Renal cortical epithelial cell (primary cell): ENCODE measurements at regions not wholly inside any gene's neighbourhood (a gene's known extent, or its start where the extent isn't known, plus 50 kb on each side); places are given as distances from the start of the nearest gene placed in this dataset.
A peak's percentile ranks its signal among the peaks of the same experiment; 100 is the strongest.
"Not testable (repeated sequence)": the region's sequence is repeated elsewhere in the genome, so short reads cannot be mapped to it uniquely, and the experiment has no call there.

Source experiments
- DNase-seq: peaks from one replicate; pipeline ENCODE4 v3.0.0-alpha.2; 2011; ENCODE audit warnings: low read depth

DNA sequence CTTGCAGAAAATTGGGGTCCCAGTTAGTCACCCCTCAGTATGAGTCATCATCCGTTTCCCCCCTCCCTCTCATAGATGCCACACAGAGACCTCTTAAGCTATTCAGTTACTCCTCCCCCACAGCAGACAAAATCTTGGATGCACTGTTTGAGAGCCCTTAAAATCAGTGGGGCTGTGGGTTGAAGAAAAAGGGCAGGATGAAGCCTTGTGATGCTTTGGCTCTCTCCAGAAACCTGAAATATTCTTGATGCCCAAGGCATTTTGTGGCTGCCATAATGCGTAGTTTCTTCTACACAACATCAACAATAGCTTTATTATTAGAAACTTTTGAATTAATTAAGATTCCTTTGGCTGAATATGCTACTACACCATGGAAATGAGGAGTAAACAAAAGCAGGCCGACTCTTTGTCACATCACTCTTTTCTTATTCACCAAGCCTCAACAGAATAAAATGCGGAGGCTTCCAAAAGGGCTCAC is 133.8 kb downstream of the MRPS30 start:
- peak; percentile 27 for DNase-seq

DNA sequence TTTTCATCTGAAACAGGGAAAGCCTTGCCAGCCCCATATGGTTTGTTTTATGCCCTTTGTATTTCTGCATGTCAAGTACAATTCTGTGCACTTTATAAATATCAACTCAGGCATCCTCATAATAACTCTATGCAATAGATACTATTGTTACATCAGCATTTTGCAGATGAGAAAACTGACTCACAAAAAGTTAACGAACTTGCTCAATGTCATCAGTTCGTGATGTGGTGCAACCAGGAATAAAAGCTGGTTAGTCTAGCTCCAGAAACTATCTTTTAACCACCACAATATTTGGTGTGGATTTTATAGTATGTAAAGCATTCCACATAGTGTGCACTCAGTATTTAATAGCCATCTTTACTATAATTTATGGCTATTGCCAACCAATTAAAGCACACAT is 134.9 kb downstream of the MRPS30 start:
- no peak for DNase-seq

DNA sequence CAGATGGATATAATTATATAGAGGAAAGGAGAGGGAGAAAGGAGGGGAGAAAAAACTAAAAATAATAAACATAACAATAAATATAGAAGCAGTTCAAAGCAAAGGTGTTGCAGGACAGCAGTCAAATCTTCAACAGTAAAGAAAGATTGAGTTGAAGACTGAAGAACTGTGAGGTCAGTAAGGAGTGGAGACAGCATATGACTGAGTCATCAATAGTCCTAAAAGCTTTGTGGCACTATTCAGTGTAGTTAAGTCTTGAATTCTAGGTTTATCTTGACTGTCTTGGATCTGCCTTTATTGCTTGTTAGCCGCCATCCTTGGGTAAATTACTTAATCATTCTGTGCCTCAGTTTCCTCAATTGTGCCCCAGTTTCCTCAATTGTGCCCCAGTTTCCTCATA is 137.0 kb downstream of the MRPS30 start:
- DNase-seq, result peak; percentile 20

DNA sequence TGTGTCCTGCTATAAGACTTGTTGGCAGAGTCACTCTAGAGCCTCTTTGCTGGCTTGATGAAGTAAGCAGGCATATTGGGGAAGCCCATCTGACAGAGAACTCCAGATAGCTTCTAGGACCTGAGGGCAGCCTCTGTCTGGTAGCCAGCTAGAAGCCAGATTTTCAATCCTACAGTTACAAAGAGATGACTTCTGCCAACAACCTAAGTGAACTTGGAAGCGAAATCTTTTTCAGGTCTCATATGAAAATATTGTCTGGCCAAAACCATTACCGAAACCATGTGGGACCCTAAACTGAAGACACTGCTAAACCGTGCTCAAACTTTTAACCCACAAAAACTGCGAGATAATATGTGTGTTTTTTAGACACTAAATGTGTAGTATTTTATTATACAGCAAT is 140.9 kb downstream of the MRPS30 start:
- DNase-seq, result no peak

DNA sequence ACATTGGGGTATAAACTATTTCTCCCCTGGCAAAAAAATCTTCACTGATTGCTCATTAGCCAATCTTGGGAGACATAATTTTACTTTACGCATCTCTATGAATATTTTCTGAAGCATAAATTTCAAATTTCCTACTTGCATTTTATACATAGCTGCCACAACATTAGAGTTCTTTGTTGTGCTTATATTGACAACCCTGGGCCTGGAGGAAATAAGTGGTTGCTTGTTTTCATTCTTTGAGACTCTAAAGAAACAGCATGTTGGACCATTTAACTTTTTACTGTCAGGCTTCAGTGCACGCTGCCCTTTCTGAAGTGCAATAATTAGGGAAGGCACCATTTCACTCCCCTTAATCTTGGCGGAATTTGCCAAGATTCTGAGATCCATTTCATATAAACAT is 142.6 kb downstream of the MRPS30 start:
- DNase-seq, result no peak

DNA sequence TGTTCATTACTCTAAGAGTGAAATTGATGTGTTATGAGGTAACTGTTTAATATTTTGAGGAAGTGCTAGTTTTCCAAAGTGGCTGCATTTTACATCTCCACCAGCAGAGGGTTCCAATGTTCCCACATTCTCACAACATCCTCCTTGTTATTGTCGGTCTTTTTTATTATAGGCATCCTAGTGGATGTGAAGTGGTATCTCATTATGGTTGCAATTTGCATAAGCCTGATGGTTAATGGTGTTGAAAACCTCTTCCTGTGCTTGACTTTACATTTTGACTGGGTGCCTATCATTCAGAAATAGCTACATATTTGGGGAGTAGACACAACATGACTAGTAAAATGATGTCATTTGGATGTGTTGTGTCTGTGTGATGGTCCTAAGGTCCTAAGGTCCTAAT is 143.6 kb downstream of the MRPS30 start:
- peak; percentile 51 for DNase-seq

DNA sequence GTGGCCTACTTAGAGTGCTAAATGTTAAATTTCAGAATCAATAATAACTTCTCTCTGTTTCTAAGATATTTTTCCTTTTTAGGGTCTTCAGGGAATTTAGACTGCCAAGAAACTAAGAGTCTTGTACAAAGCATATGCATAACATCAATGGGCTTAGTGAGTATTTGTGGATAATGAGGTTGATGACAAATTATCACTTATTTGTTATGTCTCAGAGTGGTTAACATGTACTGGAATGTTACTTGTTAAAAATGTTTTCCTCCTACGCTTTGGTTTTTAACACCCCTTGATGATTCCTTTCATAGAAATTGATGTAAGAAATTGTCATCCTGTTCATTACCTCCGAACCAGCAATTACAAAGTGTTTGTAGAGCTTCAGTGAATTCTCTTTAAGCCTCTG is 144.3 kb downstream of the MRPS30 start:
- DNase-seq, result no peak

DNA sequence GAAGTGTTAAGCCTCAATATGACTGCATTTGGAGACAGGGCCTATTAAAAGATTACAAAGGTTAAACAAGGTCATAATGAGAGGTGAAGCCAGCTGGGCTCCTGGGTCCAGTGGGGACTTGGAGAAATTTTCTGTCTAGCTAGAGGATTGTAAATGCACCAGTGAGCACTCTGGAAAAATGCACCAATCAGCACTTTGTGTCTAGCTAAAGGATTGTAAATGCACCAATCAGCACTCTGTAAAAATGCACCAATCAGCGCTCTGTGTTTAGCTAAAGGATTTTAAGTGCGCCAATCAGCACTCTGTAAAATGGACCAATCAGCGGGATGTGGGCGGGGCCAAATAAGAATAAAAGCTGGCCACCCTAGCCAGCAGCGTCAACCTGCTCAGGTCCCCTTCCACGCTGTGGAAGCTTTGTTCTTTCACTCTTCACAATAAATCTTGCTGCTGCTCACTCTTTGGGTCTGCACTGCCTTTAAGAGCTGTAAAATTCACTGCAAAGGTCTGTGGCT is 150.3 kb downstream of the MRPS30 start:
- DNase-seq, result not testable (repeated sequence)

DNA sequence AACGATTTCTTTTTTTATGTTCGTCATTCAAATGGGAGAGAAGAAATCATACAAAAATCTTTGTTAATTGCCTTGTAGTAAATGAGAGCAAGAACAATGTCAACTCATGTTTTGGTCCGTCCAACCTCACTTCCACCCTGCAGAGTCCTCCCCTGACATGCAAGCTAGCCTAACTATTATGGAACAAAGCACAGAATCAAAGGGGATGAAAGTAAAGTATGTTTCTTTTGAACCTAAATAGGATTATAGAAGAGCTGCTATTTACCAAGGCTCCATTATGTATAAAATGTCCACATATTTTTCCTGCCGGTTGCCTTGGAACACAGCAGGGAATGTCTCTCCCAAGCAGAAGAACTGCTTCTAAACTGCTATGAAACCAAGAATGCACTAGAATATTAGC is 161.1 kb downstream of the MRPS30 start:
- no peak for DNase-seq

DNA sequence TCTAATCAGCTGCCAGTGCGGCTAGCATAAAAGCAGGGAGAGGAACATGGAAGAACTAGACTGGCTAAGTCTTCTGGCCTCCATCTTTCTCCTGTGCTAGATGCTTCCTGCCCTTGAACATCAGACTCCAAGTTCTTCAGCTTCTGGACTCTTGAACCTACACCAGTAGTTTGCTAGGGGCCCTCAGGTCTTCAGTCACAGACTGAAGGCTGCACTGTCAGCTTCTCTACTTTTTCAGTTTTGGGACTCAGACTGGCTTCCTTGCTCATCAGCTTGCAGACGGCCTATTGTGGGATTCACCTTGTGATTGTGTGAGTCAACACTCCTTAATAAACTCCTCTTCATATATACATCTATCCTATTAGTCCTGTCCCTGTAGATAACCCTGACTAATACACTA is 162.2 kb downstream of the MRPS30 start:
- not testable (repeated sequence) for DNase-seq

DNA sequence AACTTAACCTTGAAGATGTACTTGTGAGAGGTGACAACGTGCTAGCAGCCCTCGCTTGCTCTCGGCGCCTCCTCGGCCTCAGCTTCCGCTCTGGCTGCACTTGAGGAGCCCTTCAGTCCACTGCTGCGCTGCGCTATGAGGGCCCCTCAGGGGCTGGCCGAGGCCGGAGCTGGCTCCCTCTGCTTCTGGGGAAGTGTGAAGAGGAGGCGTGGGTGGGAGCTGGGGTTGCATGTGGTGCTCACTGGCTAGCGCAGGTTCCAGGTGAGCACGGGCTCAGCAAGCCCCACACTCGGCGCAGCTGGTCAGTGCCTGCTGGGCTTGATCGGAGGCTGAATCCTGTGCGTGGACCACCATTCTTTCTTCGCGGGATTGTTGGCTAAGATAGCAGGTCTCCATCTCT is 166.1 kb downstream of the MRPS30 start:
- DNase-seq, result no peak

DNA sequence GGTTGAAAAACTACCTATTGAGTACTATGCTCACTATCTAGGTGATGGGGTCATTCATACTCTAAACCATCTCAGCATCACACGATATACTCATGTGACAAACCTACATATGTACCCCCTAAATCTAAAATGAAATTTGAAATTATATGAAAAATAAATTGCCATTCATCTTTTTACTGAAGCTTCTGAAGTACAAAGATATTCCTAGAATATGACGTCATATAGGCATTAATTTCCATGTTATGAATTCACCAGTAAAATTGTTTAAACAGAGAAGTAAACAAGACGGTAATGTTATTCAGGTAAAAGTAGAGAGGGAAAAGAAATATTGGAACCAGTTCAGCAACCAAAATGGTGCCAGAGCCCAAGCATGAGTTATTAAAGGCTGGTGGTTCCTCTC is 173.0 kb downstream of the MRPS30 start:
- no peak for DNase-seq

DNA sequence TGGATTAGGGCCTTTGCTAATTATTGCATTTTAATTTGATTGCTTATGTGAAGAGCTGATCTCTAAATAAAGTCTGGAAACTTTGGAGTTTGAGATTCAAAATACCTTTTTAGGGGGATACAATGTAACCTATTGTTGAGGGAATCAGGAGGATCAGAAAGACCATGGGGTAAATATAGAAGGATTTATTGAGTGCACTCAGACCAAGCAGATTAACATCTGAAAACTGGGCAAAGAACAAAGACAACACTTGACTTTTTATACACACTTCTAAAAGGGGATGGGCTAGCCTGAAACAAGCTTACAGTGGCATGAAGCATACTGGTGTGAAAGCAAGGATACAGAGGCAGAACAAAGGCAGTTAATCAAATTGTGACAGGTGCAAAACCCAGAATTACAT is 174.3 kb downstream of the MRPS30 start:
- DNase-seq, result no peak

DNA sequence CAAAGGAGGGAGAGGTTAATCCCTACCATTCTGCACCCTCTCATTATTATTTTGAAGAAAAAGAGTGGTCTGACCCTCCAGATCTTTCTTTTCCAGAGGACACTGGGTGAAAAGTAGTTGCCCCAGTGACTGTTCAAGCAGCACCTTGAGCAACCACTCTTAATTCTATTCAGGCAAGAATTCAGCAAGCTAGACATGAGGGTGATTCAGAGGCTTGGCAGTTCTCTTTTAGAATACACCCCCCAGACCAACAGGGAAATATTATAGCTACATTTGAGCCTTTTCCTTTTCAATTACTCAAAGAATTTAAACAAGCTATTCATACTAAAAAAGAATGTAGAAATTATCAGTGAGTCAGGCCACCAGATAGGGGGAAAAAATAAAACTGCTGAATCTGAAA is 178.3 kb downstream of the MRPS30 start:
- DNase-seq, result peak; percentile 1

DNA sequence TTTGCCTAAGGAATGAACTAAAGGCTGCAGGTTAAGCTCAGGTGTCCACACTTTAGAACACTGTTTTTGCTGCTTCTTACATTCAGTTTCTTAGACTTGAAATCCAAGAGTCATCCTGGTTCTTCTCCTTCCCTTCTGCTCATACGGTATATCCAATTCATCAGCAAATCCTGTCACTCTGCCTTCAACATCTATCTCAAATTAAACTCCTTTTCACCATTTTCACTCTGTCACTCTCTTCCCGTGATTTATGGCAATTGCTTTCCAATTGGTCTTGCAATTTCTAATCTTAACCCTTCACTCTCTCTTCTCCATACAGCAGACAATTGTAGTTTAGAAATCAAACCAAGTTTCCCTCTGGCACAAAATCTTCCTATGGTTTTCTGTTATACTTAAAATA is 182.9 kb downstream of the MRPS30 start:
- no peak for DNase-seq

DNA sequence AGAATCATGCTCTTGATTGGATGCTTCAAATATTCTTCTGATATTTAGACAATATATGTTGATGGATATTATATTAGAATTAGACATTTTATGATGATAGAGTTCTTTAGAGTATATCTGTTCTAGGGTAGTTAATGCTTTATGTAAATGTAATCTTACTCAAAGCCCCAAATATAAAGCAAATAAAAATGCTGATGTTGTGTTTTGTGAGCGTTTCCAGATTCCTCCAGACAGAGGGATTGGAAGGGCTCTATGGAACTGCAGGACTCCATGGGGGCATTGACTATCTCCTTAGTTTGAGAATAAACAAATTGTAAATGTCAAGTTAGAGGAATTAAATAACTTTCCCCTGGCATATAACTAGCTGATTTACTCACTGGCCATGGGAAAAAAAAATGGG is 184.5 kb downstream of the MRPS30 start:
- no peak for DNase-seq

DNA sequence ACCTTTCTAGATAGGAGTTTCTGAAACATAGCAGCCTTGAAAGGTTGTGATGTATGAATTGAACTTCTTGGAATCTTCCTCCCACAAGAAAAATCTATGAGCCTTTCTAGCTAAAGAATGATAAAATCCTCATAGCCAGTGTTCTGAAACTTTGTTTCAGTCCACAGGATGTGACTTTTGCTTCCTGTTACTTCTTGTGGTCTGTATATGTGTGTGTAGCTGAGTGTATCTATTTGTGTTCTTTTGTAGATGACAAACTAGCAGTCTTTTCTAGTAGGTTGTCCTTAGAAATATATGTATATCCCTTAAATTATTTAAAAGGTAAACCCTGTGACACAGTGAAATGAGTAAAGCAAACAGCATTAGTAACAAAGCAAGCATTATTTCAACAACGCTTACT is 188.8 kb downstream of the MRPS30 start:
- DNase-seq, result no peak

DNA sequence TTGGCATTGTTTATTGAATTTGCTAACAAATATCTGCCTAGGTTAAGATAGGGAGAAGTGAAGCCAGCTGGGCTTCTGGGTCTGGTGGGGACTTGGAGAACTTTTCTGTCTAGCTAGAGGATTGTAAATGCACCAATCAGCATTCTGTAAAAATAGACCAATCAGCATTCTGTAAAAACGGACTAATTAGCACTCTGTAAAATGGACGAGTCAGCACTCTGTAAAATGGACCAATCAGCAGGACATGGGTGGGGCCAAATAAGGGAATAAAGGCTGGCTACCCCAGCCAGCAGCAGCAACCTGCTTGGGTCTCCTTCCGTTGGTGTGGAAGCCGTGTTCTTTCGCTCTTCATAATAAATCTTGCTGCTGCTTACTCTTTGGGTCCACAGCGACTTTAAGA is 198.4 kb downstream of the MRPS30 start:
- DNase-seq, result not testable (repeated sequence)

DNA sequence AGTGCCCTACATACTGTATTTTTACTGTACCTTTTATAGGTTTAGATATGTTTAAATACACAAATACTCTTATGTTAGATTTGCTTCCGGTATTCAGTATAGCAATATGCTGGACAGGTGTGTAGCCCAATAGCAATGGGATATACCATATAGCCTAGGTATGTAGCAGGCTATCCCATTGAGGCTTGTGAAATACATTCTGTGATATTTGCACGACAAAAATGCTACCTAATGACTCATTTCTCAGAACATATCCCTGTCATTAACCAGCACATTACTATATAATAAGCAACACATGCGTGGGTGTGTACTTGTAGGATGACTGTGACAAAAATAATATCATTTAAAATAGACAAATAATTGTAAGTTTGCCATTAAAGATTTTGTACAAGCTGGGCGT is 208.8 kb downstream of the MRPS30 start:
- DNase-seq, result no peak

DNA sequence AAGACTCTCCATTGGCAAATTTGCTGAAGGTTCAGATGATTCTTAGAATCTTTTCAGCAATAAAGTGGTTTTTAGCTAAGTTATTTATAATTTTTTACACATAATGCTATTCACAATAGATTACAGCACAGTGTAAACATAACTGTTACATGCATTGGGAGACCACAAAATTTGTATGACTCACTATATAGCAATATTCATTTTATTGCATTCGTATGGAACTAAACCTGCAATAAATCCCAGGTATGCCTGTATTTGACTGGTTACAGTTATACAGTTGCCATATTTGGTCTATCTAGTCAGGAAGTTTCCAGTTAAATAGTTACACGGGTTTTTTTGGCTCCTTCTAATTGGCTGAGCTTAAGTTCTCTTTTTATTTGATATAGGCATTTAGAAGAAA is 220.8 kb downstream of the MRPS30 start:
- DNase-seq, result no peak

DNA sequence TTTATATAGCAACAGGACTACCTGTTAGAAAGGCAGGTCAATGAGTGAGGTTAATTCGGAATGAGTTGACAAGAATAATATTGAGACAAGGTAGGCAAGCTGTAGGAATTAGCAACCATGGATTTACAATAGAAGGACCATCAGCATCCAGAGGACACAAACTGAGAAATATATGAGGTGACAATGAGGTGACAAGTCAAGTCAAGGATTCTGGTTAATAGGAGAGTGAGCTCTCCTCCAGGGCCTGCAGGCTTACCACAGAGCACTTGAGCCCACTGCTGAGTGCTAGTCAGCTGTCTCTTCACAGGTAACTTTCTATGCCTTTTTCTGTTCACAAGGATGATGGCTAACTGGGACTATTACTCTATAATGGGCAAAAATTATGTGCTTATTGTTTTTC is 227.2 kb downstream of the MRPS30 start:
- no peak for DNase-seq

DNA sequence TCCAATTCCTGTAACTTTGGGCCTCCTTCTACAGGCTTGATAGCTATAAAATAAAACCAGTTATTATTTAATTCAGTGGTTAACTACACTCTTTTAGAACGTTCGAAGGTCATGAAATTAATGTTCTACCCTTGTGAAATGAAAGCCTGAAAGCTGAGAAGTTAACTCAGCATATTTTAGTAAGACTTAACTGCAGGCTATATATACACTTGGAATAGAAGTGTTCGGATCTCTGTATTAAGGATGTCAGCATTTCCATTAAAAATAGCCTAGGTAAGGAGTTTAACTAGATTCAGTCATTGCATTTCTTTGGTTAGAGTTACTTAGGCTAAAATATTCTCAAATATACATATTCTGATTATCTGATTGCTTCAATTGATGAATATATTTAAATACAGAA is 229.2 kb downstream of the MRPS30 start:
- no peak for DNase-seq

DNA sequence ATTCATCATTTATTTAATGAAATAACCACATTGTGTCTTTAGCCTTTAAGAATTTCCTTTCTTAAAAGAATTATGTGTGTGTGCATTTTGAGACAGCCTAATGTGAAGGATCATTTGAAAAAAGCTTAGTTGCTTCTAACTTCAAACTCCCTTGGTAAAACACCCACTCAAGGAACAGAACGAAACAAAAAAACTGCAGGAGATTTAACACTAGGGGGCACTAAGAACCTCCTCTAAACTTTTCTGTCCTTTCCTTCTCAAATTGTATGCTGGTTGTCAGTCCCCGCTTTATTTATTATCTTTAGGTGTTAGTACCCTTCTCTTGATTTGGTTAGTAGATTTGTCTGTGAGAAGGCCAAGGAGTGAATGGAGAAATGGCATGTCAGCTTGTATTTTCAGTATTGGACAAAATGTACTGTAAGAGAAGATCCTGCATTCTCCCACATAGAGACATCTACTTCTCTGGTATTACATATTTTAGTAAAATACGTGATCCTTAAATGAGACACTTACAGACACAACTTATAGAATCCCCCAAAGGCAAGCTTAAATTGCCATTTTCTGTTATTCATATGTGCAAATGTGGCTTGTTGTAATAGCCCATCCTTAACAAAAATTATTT is 229.7 kb downstream of the MRPS30 start:
- DNase-seq, result peak; percentile 58

DNA sequence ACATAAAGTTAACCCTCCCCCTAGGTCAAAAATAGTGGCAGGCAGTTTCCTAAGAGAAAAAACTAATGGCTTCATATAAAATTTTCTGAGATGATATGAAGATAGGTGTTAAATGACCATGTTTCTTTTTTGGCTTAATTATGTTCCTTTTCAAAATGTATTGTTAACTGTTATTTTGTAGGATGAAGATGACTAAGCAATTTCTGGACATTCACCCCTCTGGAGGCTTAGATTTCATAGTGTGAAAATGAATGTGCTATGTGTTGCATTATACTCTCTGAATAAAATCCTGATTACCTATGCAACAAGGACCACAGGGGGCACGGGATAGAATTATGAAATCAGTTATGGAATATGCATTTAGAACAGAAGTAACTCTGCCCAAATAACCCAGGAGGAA is 233.5 kb downstream of the MRPS30 start:
- no peak for DNase-seq
